WTC11 (cell line): ENCODE measurements at regions not wholly inside any gene's neighbourhood (a gene's known extent, or its start where the extent isn't known, plus 50 kb on each side); places are given as distances from the start of the nearest gene placed in this dataset.

ENCODE experiments used
- ATAC-seq: fragments of 200-7000 bp; cut with Tn5 transposase; 2 replicates; pipeline ENCODE4 v1.10.0; 2021; ENCODE audit warnings: mild to moderate bottlenecking, moderate library complexity
- CTCF ChIA-PET: fragments of 300-600 bp; sonication (Branson Sonifier 250); formaldehyde crosslinking; loops from one replicate; lab custom pipeline; 2021; ENCODE audit warnings: antibody characterized with exemption; lab: Charles Lee
- POLR2A ChIA-PET: fragments of 350-600 bp; sonication (Branson Sonifier 250); formaldehyde crosslinking; loops from one replicate; lab custom pipeline; 2021; ENCODE audit warnings: antibody characterized with exemption; lab: Charles Lee
- DNase-seq: peaks from one replicate; pipeline ENCODE4 v3.0.0; 2021; ENCODE audit warnings: low spot score
- H3K27ac Mint-ChIP-seq: 2 replicates; pipeline ENCODE4 v1.8.0; 2021; ENCODE audit warnings: mixed read lengths
- H3K27me3 Mint-ChIP-seq: 2 replicates; pipeline ENCODE4 v1.8.0; 2021; ENCODE audit warnings: low read depth, mild to moderate bottlenecking, moderate library complexity, mixed read lengths
- H3K36me3 Mint-ChIP-seq: 2 replicates; pipeline ENCODE4 v1.8.0; 2021; ENCODE audit warnings: mixed read lengths
- H3K4me1 Mint-ChIP-seq: 2 replicates; pipeline ENCODE4 v1.8.0; 2022; ENCODE audit warnings: mixed read lengths
- H3K4me3 Mint-ChIP-seq: 2 replicates; pipeline ENCODE4 v1.8.0; 2021; ENCODE audit warnings: mild to moderate bottlenecking, moderate library complexity, mixed read lengths
- H3K9me3 Mint-ChIP-seq: 2 replicates; pipeline ENCODE4 v1.8.0; 2021; ENCODE audit warnings: mixed read lengths
- CREM ChIP-seq: sonication (generic); formaldehyde crosslinking; IDR thresholded peaks from 2 replicates; pipeline ENCODE4 v1.8.1; 2022; ENCODE audit warnings: mild to moderate bottlenecking, missing genetic modification reagents, moderate library complexity
- CTCF ChIP-seq: fragments of 200-600 bp; IDR thresholded peaks from 2 replicates; pipeline ENCODE4 v1.8.0; 2022; ENCODE audit warnings: antibody characterized with exemption
- E2F5 ChIP-seq: sonication (generic); formaldehyde crosslinking; IDR thresholded peaks from 2 replicates; pipeline ENCODE4 v1.8.1; 2022; ENCODE audit warnings: mild to moderate bottlenecking, moderate library complexity, missing genetic modification reagents
- ELF4 ChIP-seq: sonication (generic); formaldehyde crosslinking; IDR thresholded peaks from 2 replicates; pipeline ENCODE4 v1.8.1; 2022; ENCODE audit warnings: low read depth, mild to moderate bottlenecking, moderate library complexity, missing genetic modification reagents
- FOXK1 ChIP-seq: sonication (generic); formaldehyde crosslinking; IDR thresholded peaks from 2 replicates; pipeline ENCODE4 v1.8.0; 2022; ENCODE audit warnings: mild to moderate bottlenecking, moderate library complexity, missing genetic modification reagents
- FOXP1 ChIP-seq: sonication (generic); formaldehyde crosslinking; IDR thresholded peaks from 2 replicates; pipeline ENCODE4 v1.8.0; 2022; ENCODE audit warnings: missing genetic modification reagents, mild to moderate bottlenecking, moderate library complexity, borderline replicate concordance
- FOXP4 ChIP-seq: sonication (generic); formaldehyde crosslinking; IDR thresholded peaks from 2 replicates; pipeline ENCODE4 v1.8.0; 2022; ENCODE audit warnings: mild to moderate bottlenecking, missing genetic modification reagents
- JAZF1 ChIP-seq: fragments of 250-450 bp; sonication (Bioruptor Pico); IDR thresholded peaks from 2 replicates; pipeline ENCODE4 v1.9.0; 2021; ENCODE audit warnings: moderate library complexity, mild to moderate bottlenecking, inconsistent platforms
- JUN ChIP-seq: sonication (generic); formaldehyde crosslinking; IDR thresholded peaks from 2 replicates; pipeline ENCODE4 v1.8.0; 2023; ENCODE audit warnings: mild to moderate bottlenecking, missing genetic modification reagents
- MYBL2 ChIP-seq: sonication (generic); formaldehyde crosslinking; IDR thresholded peaks from 2 replicates; pipeline ENCODE4 v1.8.1; 2023; ENCODE audit warnings: mild to moderate bottlenecking, moderate library complexity, missing genetic modification reagents
- NFATC4 ChIP-seq: fragments of 250-450 bp; sonication (Bioruptor Pico); IDR thresholded peaks from 2 replicates; pipeline ENCODE4 v1.9.0; 2021; ENCODE audit warnings: mild to moderate bottlenecking
- NFE2L1 ChIP-seq: sonication (generic); formaldehyde crosslinking; IDR thresholded peaks from 2 replicates; pipeline ENCODE4 v1.8.1; 2023; ENCODE audit warnings: missing genetic modification reagents
- NR1H2 ChIP-seq: sonication (generic); formaldehyde crosslinking; IDR thresholded peaks from 2 replicates; pipeline ENCODE4 v1.9.0; 2021; ENCODE audit warnings: mild to moderate bottlenecking, moderate library complexity, missing genetic modification reagents
- PRDM15 ChIP-seq: sonication (generic); formaldehyde crosslinking; IDR thresholded peaks from 2 replicates; pipeline ENCODE4 v1.8.0; 2022; ENCODE audit warnings: missing genetic modification reagents
- SMAD3 ChIP-seq: sonication (generic); formaldehyde crosslinking; IDR thresholded peaks from 2 replicates; pipeline ENCODE4 v1.8.0; 2022; ENCODE audit warnings: missing genetic modification reagents, mild to moderate bottlenecking, borderline replicate concordance
- SMAD4 ChIP-seq: sonication (generic); formaldehyde crosslinking; IDR thresholded peaks from 2 replicates; pipeline ENCODE4 v1.8.0; 2022; ENCODE audit warnings: mild to moderate bottlenecking, missing genetic modification reagents
- SOX15 ChIP-seq: fragments of 250-450 bp; sonication (Bioruptor Pico); IDR thresholded peaks from 2 replicates; pipeline ENCODE4 v1.9.0; 2021; ENCODE audit warnings: mild to moderate bottlenecking
- TCF7 ChIP-seq: sonication (generic); formaldehyde crosslinking; IDR thresholded peaks from 2 replicates; pipeline ENCODE4 v1.8.0; 2022; ENCODE audit warnings: mild to moderate bottlenecking, low read depth, missing genetic modification reagents, moderate library complexity
- TP53 ChIP-seq: sonication (generic); formaldehyde crosslinking; IDR thresholded peaks from 2 replicates; pipeline ENCODE4 v1.8.1; 2023; ENCODE audit warnings: mild to moderate bottlenecking, missing genetic modification reagents
- ZNF219 ChIP-seq: sonication (generic); formaldehyde crosslinking; IDR thresholded peaks from 2 replicates; pipeline ENCODE4 v1.8.0; 2023; ENCODE audit warnings: missing genetic modification reagents, mild to moderate bottlenecking, borderline replicate concordance
- ZNF232 ChIP-seq: sonication (generic); formaldehyde crosslinking; IDR thresholded peaks from 2 replicates; pipeline ENCODE4 v1.8.0; 2022; ENCODE audit warnings: mild to moderate bottlenecking, missing genetic modification reagents
- ZSCAN18 ChIP-seq: fragments of 250-450 bp; sonication (Bioruptor Pico); IDR thresholded peaks from 2 replicates; pipeline ENCODE4 v2.1.2; 2022; ENCODE audit warnings: mild to moderate bottlenecking, moderate library complexity

- DNase-seq: peak; percentile 54
- POLR2A ChIA-PET: interaction anchor here (1.0 kb wide), 1 partner anchor 10 kb away, joined by 3 read pairs; no protein-coding TSS in a partner anchor
- Mint-ChIP-seq H3K4me1 (peaks cover 37% of the 10 kb centered on the region), H3K36me3 (no peaks in the 10 kb centered on the region)
- TF ChIP-seq CTCF (0 out of 2 replicates have a peak, but pooled peaks have one; percentile 16), NFE2L1 (no peak)
- TF ChIP-seq, all 79 proteins: peak for 1
- Mint-ChIP-seq H3K27ac (no peak overlapping the region), H3K27me3 (no peaks in the 10 kb centered on the region), H3K4me3 (no peak overlapping the region), H3K9me3 (no peaks in the 10 kb centered on the region)
- ATAC-seq: peak; percentile 99
- CTCF ChIA-PET: interaction anchor here (0.6 to 1.6 kb wide), 10 partner anchors 12 to 1222 kb away, joined by 3 to 4 read pairs (median 3); no protein-coding TSS in a partner anchor
Observed at GRCh38 chr1:187928288-187928687, 1099.5 kb downstream of the PLA2G4A start.

- Mint-ChIP-seq H3K4me1 (peaks cover 37% of the 10 kb centered on the region), H3K27me3 (no peaks in the 10 kb centered on the region), H3K27ac (peak overlapping the region; percentile 25; the same call in 1 of the 2 replicates)
Observed at GRCh38 chr1:187928696-187929095, 1099.9 kb downstream of the PLA2G4A start.

GRCh38 chr1:187931776-187932175, 1103.0 kb downstream of the PLA2G4A start:
- Mint-ChIP-seq H3K27ac (no peak overlapping the region), H3K4me1 (peaks cover 34% of the 10 kb centered on the region), H3K27me3 (no peaks in the 10 kb centered on the region), H3K36me3 (peaks cover 6% of the 10 kb centered on the region; the same call in 1 of the 2 replicates), H3K9me3 (peaks cover 12% of the 10 kb centered on the region), H3K4me3 (no peak overlapping the region)
- ChIA-PET CTCF (no interaction called here), POLR2A (no interaction called here)
- DNase-seq (no peak), ATAC-seq (no peak)
- TF ChIP-seq SMAD3 (CRISPR knock-in tag): no peak
- no peak for TF ChIP-seq NR1H2
- no peak for TF ChIP-seq ELF4 (CRISPR knock-in tag)
- TF ChIP-seq NFATC4 (CRISPR knock-in tag): no peak
- no peak for TF ChIP-seq FOXP1
- TF ChIP-seq PRDM15: no peak
- TF ChIP-seq FOXK1 (CRISPR knock-in tag): no peak
- TF ChIP-seq ZNF232 (CRISPR knock-in tag): no peak
- TF ChIP-seq MYBL2 (CRISPR knock-in tag): no peak
- TF ChIP-seq SMAD4 (CRISPR knock-in tag): no peak
- TF ChIP-seq JUN: no peak
- TF ChIP-seq TCF7: no peak
- TF ChIP-seq SOX15 (CRISPR knock-in tag): no peak
- no peak for TF ChIP-seq CREM
- TF ChIP-seq E2F5 (CRISPR knock-in tag): no peak
- TF ChIP-seq JAZF1: no peak
- TF ChIP-seq ZNF219 (CRISPR knock-in tag): no peak
- TF ChIP-seq FOXP4 (CRISPR knock-in tag): no peak
- TF ChIP-seq TP53 (CRISPR knock-in tag): no peak

More at GRCh38 chr1:187928696-187929095, 1099.9 kb downstream of the PLA2G4A start:
- POLR2A ChIA-PET: interaction anchor here (1.0 kb wide), 1 partner anchor 10 kb away, joined by 3 read pairs; no protein-coding TSS in a partner anchor
- Mint-ChIP-seq H3K9me3 (0 out of 2 replicates have a peak, but pooled peaks cover 3% of the 10 kb centered on the region), H3K4me3 (no peak overlapping the region), H3K36me3 (peaks cover 2% of the 10 kb centered on the region; the same call in 1 of the 2 replicates)
- DNase-seq: no peak
- peak; percentile 43 for ATAC-seq
- no peak for TF ChIP-seq ZSCAN18
- TF ChIP-seq, all 79 proteins: peak for 0
- CTCF ChIA-PET: interaction anchor here (0.6 to 1.6 kb wide), 9 partner anchors 12 to 663 kb away, joined by 3 to 4 read pairs (median 3); no protein-coding TSS in a partner anchor
